BLaER1 (cell line): ENCODE measurements at regions not wholly inside any gene's neighbourhood (a gene's known extent, or its start where the extent isn't known, plus 50 kb on each side); places are given as distances from the start of the nearest gene placed in this dataset.
"Not testable (repeated sequence)": the region's sequence is repeated elsewhere in the genome, so short reads cannot be mapped to it uniquely, and the experiment has no call there.

Experiments
- H3K27ac ChIP-seq: shearing (Covaris generic); formaldehyde crosslinking; 2 replicates; pipeline ENCODE4 v1.8.1; 2022
- H3K27me3 ChIP-seq: shearing (Covaris generic); formaldehyde crosslinking; 2 replicates; pipeline ENCODE4 v1.8.1; 2022
- H3K36me3 ChIP-seq: shearing (Covaris generic); formaldehyde crosslinking; 2 replicates; pipeline ENCODE4 v1.8.1; 2022
- H3K4me1 ChIP-seq: shearing (Covaris generic); formaldehyde crosslinking; 2 replicates; pipeline ENCODE4 v1.8.1; 2022
- H3K4me2 ChIP-seq: shearing (Covaris generic); formaldehyde crosslinking; 2 replicates; pipeline ENCODE4 v1.8.1; 2022
- H3K4me3 ChIP-seq: shearing (Covaris generic); formaldehyde crosslinking; 2 replicates; pipeline ENCODE4 v1.8.1; 2022
- H3K9ac ChIP-seq: shearing (Covaris generic); formaldehyde crosslinking; 2 replicates; pipeline ENCODE4 v1.8.1; 2022
- H3K9me3 ChIP-seq: shearing (Covaris generic); formaldehyde crosslinking; 2 replicates; pipeline ENCODE4 v1.8.1; 2022
- H4K20me1 ChIP-seq: shearing (Covaris generic); formaldehyde crosslinking; 2 replicates; pipeline ENCODE4 v1.8.1; 2022
- Cebpa-rat ChIP-seq: shearing (Covaris generic); IDR thresholded peaks from 2 replicates; pipeline ENCODE4 v1.8.1; 2022

DNA sequence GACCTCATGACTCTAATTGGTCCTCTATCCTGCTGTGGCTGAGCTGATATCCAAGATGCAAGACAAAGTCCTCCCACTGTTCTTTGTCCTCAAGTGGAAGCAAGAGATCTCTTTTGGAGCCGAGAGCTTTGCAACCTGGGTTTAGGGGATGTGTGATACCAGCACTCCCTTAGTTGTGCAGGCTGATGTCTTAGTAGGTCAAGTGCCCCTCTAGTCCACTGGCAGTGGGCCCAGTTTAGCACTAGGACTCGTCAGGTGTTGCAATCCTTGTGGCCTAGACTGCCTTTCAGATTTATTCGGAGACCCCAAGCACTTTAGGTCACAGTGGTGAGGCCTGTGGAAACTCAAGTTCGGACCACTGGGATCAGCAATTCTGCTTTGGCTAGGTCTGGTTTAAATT lies 64.0 kb downstream of the GPRASP3 start:
- Histone ChIP-seq H3K27ac (no peak overlapping the region), H3K27me3 (no peaks in the 10 kb centered on the region), H3K9me3 (peaks cover 12% of the 10 kb centered on the region), H3K4me2 (no peak overlapping the region), H4K20me1 (no peaks in the 10 kb centered on the region), H3K9ac (no peak overlapping the region), H3K36me3 (peaks cover 17% of the 10 kb centered on the region), H3K4me1 (no peaks in the 10 kb centered on the region), H3K4me3 (no peak overlapping the region)
- no peak for TF ChIP-seq Cebpa-rat

GRCh38 chrX:102787283-102787682 lies 66.7 kb downstream of the GPRASP3 start:
- Histone ChIP-seq H3K27me3 (no peaks in the 10 kb centered on the region), H3K27ac (no peak overlapping the region), H4K20me1 (no peaks in the 10 kb centered on the region), H3K9me3 (peaks cover 37% of the 10 kb centered on the region), H3K4me3 (no peak overlapping the region), H3K36me3 (peaks cover 19% of the 10 kb centered on the region), H3K9ac (no peak overlapping the region), H3K4me1 (no peaks in the 10 kb centered on the region), H3K4me2 (no peak overlapping the region)
- TF ChIP-seq Cebpa-rat = no peak

- H3K9me3 ChIP-seq = no peaks in the 10 kb centered on the region; the same call in 1 of the 2 replicates
- no peaks in the 10 kb centered on the region for H3K36me3 ChIP-seq
- no peak for TF ChIP-seq Cebpa-rat
- no peaks in the 10 kb centered on the region for H4K20me1 ChIP-seq
- H3K4me2 ChIP-seq = no peak overlapping the region
- no peaks in the 10 kb centered on the region for H3K4me1 ChIP-seq
- H3K27me3 ChIP-seq = no peaks in the 10 kb centered on the region
- H3K27ac ChIP-seq = no peak overlapping the region
- no peak overlapping the region for H3K9ac ChIP-seq
- H3K4me3 ChIP-seq = no peak overlapping the region
Observed at GRCh38 chrX:102808336-102808735, 87.8 kb downstream of the GPRASP3 start.

- H3K27me3 ChIP-seq, H3K27ac ChIP-seq, H3K4me1 ChIP-seq, H3K4me2 ChIP-seq, H3K9ac ChIP-seq, H4K20me1 ChIP-seq, H3K4me3 ChIP-seq: not testable (repeated sequence)
- peaks cover 25% of the 10 kb centered on the region for H3K36me3 ChIP-seq
- peaks cover 29% of the 10 kb centered on the region for H3K9me3 ChIP-seq
Observed at GRCh38 chrX:102818269-102818668, 97.7 kb downstream of the GPRASP3 start.

GRCh38 chrX:102832661-102833060 lies 104.4 kb upstream of the RAB40AL start:
- no peak overlapping the region for H3K4me3 ChIP-seq
- no peaks in the 10 kb centered on the region; the same call in 1 of the 2 replicates for H3K9me3 ChIP-seq
- no peak overlapping the region for H3K27ac ChIP-seq
- H4K20me1 ChIP-seq = no peaks in the 10 kb centered on the region
- no peak overlapping the region for H3K9ac ChIP-seq
- H3K4me1 ChIP-seq = no peaks in the 10 kb centered on the region
- TF ChIP-seq Cebpa-rat = no peak
- no peak overlapping the region for H3K4me2 ChIP-seq
- H3K27me3 ChIP-seq = no peaks in the 10 kb centered on the region
- H3K36me3 ChIP-seq = peaks cover 5% of the 10 kb centered on the region; the same call in 1 of the 2 replicates

- Histone ChIP-seq H3K27me3 (no peaks in the 10 kb centered on the region), H3K9me3 (no peaks in the 10 kb centered on the region; the same call in 1 of the 2 replicates), H3K36me3 (peaks cover 5% of the 10 kb centered on the region; the same call in 1 of the 2 replicates), H3K27ac (no peak overlapping the region), H3K4me2 (no peak overlapping the region), H3K4me3 (no peak overlapping the region), H3K9ac (no peak overlapping the region), H3K4me1 (no peaks in the 10 kb centered on the region), H4K20me1 (no peaks in the 10 kb centered on the region)
- no peak for TF ChIP-seq Cebpa-rat
Observed at GRCh38 chrX:102833136-102833535, 103.9 kb upstream of the RAB40AL start.

DNA sequence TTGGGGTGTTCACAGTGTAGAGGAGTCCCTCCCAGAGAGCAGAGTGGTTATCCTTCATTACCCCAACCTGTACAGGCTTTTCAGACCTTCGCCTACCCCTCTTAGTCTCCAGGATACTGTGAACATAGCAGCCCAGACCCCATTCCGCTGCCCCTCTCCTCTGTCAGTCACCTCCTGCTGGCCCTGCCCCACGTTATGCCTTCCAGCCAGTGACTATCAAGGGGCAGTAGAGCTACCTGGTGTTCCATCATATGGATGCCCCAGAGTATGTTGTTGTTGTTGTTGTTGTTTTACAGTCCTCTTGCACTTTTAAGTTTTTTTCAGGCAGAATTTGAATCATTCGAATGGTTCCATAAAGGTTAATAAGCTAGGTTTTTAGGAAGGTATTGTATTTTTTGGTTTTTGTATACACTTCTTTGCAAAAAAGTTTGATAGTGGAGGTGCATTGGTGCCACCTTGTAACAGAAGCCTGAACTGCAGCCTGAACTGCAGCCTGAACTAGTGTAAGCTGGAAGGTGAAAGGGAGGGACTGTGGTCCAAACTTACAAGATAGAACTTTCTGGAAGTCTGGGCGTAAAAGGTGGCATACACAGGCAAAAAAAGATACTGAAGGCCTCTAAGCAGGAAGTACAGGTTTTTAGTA lies 101.4 kb upstream of the RAB40AL start:
- TF ChIP-seq Cebpa-rat = no peak
- Histone ChIP-seq H3K9ac (no peak overlapping the region), H3K4me2 (no peak overlapping the region), H3K9me3 (no peaks in the 10 kb centered on the region), H3K4me3 (no peak overlapping the region), H3K36me3 (no peaks in the 10 kb centered on the region; the same call in 1 of the 2 replicates), H3K4me1 (no peaks in the 10 kb centered on the region), H3K27ac (no peak overlapping the region), H3K27me3 (no peaks in the 10 kb centered on the region), H4K20me1 (no peaks in the 10 kb centered on the region)

DNA sequence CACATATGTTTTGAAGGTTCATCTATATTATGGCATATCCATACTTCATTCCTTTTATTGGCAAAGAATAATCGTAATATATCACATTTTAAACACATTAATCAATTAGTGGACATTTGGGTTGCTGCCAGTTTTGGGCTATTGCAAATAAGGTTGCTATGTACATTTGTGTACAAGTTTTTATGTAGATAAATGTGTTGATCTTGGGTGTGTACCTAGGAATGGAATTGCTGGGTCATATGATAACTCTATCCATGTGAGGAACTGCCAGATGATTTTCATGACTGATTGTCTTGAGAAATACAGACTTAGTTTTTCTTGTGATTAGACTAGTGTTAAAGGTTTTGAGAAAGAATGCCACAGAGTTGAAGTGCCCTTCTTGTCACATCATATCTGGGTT lies 99.2 kb upstream of the RAB40AL start:
- Histone ChIP-seq H3K4me2 (no peak overlapping the region), H3K27me3 (no peaks in the 10 kb centered on the region), H3K36me3 (no peaks in the 10 kb centered on the region; the same call in 1 of the 2 replicates), H4K20me1 (no peaks in the 10 kb centered on the region), H3K4me3 (no peak overlapping the region), H3K9me3 (no peaks in the 10 kb centered on the region), H3K4me1 (no peaks in the 10 kb centered on the region), H3K27ac (no peak overlapping the region), H3K9ac (no peak overlapping the region)
- TF ChIP-seq Cebpa-rat = no peak

- TF ChIP-seq Cebpa-rat = no peak
- no peaks in the 10 kb centered on the region for H3K27me3 ChIP-seq
- H3K4me2 ChIP-seq = no peak overlapping the region
- no peaks in the 10 kb centered on the region for H4K20me1 ChIP-seq
- no peaks in the 10 kb centered on the region for H3K9me3 ChIP-seq
- H3K27ac ChIP-seq = no peak overlapping the region
- H3K9ac ChIP-seq = no peak overlapping the region
- H3K4me1 ChIP-seq = no peaks in the 10 kb centered on the region
- H3K4me3 ChIP-seq = no peak overlapping the region
- 0 out of 2 replicates have a peak, but pooled peaks cover 4% of the 10 kb centered on the region for H3K36me3 ChIP-seq
Observed at GRCh38 chrX:102840871-102841705, 96.0 kb upstream of the RAB40AL start.

- 0 out of 2 replicates have a peak, but pooled peaks cover 4% of the 10 kb centered on the region for H3K36me3 ChIP-seq
- H3K9me3 ChIP-seq = no peaks in the 10 kb centered on the region
- H3K4me1 ChIP-seq = no peaks in the 10 kb centered on the region
- H3K9ac ChIP-seq = no peak overlapping the region
- TF ChIP-seq Cebpa-rat = no peak
- no peak overlapping the region for H3K4me2 ChIP-seq
- no peaks in the 10 kb centered on the region for H4K20me1 ChIP-seq
- no peaks in the 10 kb centered on the region for H3K27me3 ChIP-seq
- H3K4me3 ChIP-seq = no peak overlapping the region
- no peak overlapping the region for H3K27ac ChIP-seq
Observed at GRCh38 chrX:102841706-102842003, 95.4 kb upstream of the RAB40AL start.
